ENCODE measurements at regions not wholly inside any gene's neighbourhood (a gene's known extent, or its start where the extent isn't known, plus 50 kb on each side); places are given as distances from the start of the nearest gene placed in this dataset.
A peak's percentile ranks its signal among the peaks of the same experiment; 100 is the strongest.

DNA sequence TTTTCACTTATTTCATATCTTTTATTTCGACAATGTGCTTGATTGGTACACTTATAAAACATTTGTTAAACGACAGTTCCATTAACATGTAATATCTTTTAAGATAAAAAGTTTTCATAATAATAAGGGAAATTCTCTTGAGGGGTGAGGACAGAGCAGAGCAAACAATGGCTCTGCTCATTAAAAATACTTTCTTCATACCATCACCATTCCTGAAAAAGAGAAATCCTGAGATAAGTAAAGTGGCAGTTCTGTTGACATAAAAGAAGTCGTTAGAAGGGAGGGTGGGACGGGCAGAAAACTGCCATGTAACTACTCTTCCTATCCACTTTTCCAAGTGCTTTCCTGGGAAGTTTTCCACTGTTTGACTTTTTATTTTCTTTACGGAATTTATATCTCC is 193.6 kb upstream of the CEP162 start:
- DNase-seq (ENCODE audit: low read depth, low spot score): no peak

- DNase-seq (ENCODE audit: low read depth, low spot score): no peak
These were observed 189.8 kb upstream of the CEP162 start for GRCh38 chr6:84417260-84417659.

DNA sequence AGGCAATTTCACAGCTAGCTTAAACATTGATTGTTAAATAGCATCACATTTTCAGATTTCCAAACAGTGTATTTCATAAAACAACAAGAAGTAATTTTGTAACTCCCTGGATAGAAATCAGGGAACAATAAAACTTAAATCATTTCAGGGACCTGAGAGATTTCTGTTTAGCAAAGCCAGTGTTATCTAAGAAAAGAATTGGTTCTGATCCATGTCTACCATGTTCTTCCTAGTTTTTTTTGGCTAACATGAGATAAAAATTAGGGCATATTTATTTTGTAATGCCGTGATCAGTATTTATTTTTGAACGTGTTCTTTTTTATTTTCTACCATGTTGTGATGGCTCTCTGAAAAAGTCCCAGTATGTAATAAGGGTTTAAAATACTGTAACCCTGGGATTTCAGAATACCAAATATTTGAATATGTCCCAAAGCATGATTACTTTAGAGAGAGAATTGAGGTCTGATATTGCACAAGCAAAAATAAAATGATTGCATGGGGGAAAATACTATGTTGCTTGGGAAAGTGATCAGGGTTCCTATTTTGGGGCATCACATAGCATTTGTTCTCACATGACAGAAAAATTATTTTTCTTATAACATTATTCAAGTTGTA is 188.7 kb upstream of the CEP162 start:
- DNase-seq (ENCODE audit: low read depth, low spot score): no peak

DNA sequence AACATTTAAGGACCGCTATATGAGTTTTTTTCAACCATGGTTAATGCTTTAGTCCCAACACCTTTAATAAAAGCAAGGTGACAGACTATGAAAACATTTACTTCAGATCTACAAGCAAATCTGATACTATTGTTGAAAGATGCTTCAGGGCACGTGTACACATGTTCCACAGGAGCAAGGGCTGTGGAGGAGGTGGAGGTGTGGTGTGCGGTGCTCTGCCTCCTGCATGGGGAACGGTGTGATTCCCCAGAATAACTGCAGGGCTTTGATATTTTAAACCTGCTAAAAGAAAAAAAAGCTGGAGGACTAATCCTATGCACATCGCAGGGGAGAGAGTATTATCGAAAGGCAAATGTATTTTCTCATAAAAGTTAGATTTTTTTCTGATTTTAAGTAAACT is 188.1 kb upstream of the CEP162 start:
- DNase-seq (ENCODE audit: low read depth, low spot score): no peak

GRCh38 chr6:84415068-84415467 is 187.6 kb upstream of the CEP162 start:
- no peak for DNase-seq (ENCODE audit: low read depth, low spot score)

- no peak for DNase-seq (ENCODE audit: low read depth, low spot score)
These were observed 187.1 kb upstream of the CEP162 start for GRCh38 chr6:84414531-84414930.

- no peak for DNase-seq (ENCODE audit: low read depth, low spot score)
These were observed 183.7 kb upstream of the CEP162 start for GRCh38 chr6:84411060-84411629.

DNA sequence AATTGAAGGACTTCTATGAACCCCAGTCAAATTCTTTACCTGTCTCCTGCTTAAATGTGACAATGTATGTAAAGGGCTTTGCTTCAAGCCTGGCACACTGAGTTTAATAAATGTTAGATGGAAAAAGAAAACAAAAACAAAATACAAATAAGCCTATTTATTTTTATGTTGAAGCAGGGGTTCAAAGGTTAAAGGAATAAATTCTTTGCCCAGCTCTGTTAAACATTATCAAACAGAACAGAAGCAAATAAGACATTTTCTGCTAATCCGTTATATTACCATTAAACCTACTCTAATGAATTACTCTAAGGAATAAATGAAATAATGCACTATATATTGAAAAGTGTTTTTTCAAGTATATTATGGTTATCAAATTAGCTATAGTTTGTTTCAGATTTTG is 182.5 kb upstream of the CEP162 start:
- no peak for DNase-seq (ENCODE audit: low read depth, low spot score)

DNA sequence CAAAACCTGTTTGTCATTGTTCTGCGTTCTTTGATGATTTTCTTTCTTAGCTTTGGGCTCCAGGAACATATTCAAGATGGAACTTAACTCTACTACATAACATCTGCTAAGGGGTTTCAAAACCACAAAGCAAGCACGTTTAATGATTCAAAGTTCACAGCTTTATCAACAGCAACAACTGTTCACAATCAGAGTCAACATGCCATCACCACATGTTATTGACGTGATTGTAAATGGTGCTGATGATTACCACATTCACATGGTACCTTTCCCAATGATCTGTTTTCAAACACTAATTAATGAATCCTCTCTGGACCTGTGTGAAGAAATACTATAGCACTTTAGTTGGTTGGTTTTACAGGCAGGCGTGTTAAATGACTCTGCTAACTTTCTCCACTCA is 180.6 kb upstream of the CEP162 start:
- no peak for DNase-seq (ENCODE audit: low read depth, low spot score)

DNA sequence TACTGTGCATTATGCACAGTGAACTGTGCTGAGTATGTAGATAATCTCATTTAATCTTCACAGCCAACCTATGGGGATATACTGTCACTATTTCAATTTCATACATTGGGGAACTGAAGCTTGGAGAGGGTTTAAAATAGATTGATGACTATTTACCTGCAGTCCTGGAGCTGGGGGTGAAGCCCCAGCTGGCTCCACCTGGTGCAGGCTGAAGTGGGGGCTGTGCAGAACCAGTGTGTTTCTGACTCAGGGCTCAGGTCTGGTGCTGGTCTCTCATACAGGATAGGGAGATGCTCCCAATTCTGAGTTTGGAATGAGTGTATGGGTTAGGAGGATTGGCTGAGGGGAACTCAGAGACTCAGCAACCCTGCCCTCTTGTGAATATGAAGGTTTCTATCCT is 176.1 kb upstream of the CEP162 start:
- no peak for DNase-seq (ENCODE audit: low read depth, low spot score)

GRCh38 chr6:84399003-84399402 is 171.6 kb upstream of the CEP162 start:
- no peak for DNase-seq (ENCODE audit: low read depth, low spot score)

- no peak for DNase-seq (ENCODE audit: low read depth, low spot score)
These were observed 164.8 kb upstream of the CEP162 start for GRCh38 chr6:84392261-84392660.

- DNase-seq (ENCODE audit: low read depth, low spot score): no peak
These were observed 163.4 kb upstream of the CEP162 start for GRCh38 chr6:84390851-84391250.

DNA sequence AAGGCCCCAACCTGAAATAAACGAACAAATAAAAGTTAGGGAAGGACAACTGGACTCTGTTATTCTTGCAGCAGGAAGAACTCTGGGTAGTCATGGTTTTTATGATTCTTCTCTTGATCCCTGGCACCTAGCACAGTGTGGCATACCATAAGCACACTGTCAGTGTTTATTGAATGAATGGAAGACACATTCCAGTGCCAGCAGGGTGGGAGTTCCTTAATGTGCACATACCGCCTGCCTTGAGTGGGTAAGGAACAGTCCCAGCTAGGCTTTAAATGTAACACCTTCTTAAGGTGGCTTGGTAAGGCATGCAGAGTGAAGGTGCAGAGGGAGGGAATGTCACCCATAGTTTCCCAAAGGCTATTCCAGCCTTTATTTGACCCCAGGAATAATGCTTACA is 162.9 kb upstream of the CEP162 start:
- peak; percentile 51 for DNase-seq (ENCODE audit: low read depth, low spot score)

DNA sequence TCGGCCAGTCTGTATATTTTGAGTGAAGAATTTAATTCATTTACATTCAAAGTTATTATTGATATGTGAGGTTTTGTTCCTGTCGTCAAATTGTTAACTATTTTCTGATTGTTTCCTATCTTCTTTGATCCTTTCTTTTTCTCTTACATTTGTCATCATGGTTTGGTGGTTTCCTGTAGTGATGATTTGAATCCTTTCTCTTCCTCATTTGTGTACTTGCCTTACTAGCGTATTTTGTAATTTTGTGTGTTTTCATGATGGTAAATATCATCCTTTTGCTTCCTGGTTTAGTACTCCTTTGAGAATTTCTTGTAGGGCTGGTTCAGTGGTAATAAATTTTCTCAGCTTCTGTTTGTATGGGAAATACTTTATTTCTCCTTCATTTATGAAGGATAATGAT is 151.7 kb upstream of the CEP162 start:
- DNase-seq (ENCODE audit: low read depth, low spot score): no peak

DNA sequence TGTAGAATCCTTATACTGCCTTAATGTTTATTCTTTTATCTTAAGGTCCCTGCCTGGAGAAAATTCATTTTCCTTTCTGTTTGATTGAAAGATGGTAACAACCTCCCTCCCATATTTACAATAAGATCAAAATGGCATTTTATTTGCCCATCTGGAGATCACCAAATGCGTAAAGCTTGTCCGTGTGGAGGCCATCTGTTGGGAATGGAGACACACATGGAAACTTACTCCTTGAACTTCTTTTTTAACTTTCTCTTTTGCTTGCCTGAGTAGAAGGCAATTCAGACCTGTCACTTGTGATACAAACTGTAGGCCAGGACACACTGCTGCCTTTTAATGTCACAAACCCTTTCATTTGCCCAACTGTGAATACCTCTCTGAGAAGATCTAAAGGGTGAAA is 144.8 kb upstream of the CEP162 start:
- no peak for DNase-seq (ENCODE audit: low read depth, low spot score)

- DNase-seq (ENCODE audit: low read depth, low spot score): no peak
These were observed 144.2 kb upstream of the CEP162 start for GRCh38 chr6:84371681-84372080.

DNA sequence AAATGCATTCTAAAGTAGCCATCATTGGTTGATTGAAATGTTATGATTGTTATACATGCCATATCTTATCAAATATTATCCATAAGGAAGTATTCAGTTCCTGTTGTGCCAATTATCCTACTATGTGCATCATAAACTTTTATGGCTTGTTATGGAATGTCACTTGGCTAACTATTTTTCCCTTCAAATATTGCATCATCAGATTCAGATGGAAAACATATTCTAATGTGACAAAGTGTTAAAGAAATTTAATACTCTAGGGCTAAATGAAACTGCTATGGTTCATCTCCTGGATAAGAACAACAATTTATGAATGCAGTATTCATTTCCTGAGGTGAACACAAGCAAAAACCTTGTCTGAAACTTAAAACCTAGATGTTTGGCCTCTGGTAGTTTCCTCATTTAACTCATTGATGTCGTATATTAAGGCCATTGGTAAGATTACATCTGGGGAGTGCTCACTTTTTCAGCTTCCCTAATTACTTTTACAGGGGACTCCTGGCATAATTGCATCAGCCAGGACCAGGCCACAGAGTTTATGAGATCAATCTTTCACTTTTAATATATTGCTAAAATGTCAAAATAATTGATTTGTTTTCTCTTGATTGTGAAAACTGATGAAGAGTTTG is 134.9 kb upstream of the CEP162 start:
- no peak for DNase-seq (ENCODE audit: low read depth, low spot score)

DNA sequence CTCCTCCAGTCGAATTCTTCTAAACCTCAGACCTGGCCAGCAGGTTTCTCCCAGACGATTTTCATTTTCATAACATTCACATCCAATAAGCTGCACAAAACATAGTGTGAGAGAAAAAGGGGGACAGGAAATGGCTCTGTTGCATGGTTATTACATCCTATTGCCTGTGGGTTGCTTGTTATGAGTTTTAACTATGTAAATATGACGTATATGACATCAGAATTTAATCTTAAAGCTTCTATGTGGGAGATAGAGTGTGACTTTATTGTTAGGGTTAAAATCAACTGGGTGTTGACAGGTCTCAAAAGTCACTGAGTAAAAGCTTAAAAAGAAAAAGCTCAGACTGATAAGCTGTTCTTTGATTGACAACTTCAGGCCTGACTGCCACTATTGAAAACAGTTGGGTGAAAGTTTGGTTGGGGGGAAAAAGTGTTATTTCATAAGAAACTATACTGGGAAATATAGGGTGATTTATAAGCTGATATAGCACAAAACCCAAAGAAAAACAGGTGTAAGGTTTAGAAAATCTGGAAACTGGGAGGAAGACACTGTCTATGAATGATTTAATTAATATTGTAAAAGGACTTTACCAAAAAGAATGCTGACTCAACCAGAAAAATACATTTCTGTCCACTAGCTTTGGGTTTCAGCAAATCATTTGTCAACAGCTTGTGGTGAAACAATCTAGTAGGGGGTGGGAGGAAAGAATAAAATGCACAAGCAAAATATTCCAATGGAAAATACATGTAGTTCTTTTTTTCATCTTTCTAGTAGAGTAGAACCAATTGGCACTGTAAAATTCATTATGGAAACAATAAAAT is 134.1 kb upstream of the CEP162 start:
- no peak for DNase-seq (ENCODE audit: low read depth, low spot score)

GRCh38 chr6:84360039-84360438 is 132.6 kb upstream of the CEP162 start:
- no peak for DNase-seq (ENCODE audit: low read depth, low spot score)

- DNase-seq (ENCODE audit: low read depth, low spot score): no peak
These were observed 131.1 kb upstream of the CEP162 start for GRCh38 chr6:84358581-84358980.

DNA sequence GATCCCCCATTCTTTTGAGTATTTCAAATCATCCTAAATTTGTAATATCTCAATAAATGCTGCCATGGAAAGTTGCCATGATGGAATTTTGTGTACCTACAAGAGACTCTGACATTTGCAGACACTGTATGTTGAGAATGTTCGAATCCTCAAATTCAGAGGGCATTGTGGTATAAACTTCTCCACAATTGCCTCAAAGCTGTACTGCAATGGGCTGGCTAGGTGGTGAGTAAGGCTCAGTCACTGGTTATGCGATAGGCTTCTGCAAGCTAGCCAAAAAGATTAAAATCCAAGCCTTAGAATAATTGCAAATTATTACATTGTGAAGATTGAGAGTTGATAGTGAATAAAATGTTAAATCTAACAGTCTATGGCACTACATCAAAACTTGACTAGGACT is 130.2 kb upstream of the CEP162 start:
- no peak for DNase-seq (ENCODE audit: low read depth, low spot score)

GRCh38 chr6:84356907-84357306 is 129.5 kb upstream of the CEP162 start:
- DNase-seq (ENCODE audit: low read depth, low spot score): no peak

All from smooth muscle cell of the brain vasculature (primary cell).